ENCODE measurements at regions not wholly inside any gene's neighbourhood (a gene's known extent, or its start where the extent isn't known, plus 50 kb on each side); places are given as distances from the start of the nearest gene placed in this dataset.
"Not testable (repeated sequence)": the region's sequence is repeated elsewhere in the genome, so short reads cannot be mapped to it uniquely, and the experiment has no call there.

DNA sequence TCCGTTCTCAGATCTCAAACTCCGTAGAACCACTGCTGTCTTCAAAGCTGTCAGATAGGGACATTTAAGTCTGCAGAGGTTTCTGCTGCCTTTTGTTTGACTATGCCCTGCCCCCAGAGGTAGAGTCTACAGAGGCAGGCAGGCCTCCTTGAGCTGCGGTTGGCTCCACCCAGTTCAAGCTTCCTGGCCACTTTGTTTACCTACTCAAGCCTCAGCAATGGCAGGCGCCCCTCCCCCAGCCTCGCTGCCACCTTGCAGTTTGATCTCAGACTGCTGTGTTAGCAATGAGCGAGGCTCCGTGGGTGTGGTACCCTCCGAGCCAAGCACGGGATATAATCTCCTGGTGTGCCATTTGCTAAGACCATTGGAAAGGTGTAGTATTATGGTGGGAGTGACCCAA lies 634.9 kb upstream of the SGO1 start:
- DNase-seq (ENCODE audit: low spot score), result not testable (repeated sequence)

DNA sequence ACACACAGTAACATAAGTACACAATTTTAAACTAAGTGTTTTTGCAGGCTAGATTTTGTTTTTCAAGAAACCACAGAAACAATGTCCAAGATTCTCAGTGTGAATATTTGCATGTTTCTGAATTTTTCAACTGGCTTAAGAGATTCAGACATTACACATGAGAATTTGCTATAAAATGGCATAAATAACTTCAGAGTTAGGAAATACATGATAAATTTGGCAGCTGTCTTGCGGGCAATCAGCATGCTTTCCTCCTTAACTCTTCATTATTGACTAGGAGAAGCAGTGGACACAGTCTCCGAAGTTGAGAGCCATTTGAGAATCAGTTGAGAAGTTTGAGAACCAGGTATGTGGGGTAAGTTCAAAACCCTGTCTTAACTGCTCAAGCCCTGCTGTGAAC lies 625.6 kb upstream of the SGO1 start:
- no peak for DNase-seq (ENCODE audit: low spot score)

DNA sequence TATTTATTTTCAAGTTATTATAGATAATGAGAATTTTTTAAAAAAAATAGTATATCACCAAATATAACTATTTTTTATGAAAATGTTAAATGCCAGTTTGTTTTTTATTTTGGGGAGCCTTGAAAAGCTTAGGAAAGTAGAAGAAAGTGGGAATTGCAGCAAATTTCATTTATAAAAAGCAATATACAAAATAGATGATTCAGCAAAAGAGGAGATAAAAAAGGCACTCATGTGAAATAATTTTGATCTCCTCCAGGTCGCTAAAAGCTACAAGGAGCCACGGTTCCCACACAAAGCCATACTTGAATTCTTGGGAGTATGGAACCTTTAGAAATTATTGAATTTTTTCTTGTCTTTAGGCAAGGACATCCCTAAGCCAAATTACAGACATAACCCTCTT lies 625.0 kb upstream of the SGO1 start:
- DNase-seq (ENCODE audit: low spot score), result no peak

DNA sequence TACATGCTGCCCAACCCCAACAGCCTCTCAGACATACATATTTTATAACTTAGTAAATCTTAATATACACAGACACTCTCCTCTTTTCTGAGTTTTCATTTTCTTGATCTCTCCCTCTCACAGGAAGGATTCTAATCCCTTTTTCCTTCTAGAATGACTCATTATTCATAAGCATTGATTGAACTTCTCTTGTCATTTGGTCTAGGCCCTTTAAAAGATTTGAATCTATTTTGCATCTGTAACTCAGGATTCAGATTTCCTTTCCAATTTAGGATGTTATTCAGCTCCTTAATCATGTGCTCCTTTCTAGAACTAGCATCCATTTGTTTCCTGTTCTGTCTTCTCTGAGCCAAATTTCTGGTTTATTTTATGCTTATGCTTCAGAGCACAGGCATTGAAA lies 624.5 kb upstream of the SGO1 start:
- DNase-seq (ENCODE audit: low spot score), result no peak

DNA sequence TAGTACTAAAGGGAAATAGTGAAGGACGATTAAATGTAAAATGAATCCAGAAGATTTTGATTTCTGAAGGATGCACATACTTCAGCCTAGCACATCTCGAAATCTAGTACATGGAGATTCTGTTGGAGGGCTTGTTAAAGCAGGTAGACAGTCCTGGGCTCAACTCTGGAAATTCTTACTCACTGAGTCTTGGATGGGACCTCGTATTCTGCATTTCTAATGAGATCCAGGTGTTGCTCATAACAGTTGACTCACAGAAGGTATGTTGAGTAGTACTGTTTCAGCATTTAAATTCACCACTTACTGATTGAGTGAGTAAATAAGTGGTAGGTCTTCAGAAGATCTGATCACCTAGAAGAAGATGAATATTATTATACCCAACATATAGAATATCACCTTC lies 623.4 kb upstream of the SGO1 start:
- DNase-seq (ENCODE audit: low spot score), result no peak

DNA sequence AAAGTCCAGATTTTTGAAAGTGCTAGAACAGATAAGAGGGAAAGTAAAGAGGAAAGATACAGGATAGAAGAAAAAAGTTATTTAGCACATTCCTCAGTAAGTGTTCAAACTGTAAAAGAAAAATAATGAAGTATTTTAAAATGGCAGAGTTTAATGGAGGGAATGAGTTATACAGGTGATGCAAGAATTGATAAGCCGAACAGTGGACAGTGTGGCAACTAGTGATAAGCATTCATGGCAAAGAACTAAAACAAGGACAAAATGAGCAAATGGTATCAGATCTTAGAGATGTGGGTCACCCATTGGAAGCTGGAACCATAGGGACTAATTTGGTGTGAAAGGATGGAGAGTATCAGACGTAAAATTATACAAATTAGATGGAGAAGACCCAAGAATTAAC lies 622.9 kb upstream of the SGO1 start:
- DNase-seq (ENCODE audit: low spot score), result no peak

DNA sequence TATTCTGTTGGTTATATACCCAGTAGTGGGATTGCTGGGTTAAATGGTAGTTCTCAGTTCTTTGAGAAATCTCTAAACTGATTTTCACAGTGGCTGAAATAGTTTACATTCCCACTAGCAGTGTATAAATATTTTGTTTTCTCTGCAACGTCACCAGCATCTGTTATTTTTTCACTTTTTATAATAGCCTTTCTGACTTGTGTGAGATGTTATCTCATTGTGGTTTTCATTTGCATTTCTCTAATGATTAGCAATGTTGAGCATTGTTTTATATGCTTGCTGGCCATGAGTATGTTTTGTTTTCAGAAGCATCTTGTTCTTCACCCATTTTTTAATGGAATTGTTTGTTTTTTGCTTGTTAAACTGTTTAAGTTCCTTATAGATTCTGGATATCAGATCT lies 612.7 kb upstream of the SGO1 start:
- no peak for DNase-seq (ENCODE audit: low spot score)

DNA sequence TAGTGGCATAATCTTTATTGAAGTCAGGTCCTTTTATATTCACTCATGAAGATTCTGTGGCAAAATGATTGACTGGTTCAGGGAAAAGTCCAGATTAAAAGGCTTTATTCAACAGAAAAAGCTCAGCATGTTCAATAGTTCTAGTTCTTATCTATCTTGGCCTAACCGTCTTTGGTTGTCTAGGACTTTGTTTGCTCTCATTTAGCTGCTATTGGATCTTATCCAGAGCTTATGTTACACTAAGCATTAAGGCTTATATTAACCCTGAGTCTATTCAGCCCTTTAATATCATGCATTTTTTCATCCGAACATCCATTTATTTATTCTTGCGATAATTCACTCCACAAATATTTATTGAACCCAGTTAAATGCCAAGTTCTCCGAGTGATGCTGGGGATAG lies 601.0 kb upstream of the SGO1 start:
- no peak for DNase-seq (ENCODE audit: low spot score)

DNA sequence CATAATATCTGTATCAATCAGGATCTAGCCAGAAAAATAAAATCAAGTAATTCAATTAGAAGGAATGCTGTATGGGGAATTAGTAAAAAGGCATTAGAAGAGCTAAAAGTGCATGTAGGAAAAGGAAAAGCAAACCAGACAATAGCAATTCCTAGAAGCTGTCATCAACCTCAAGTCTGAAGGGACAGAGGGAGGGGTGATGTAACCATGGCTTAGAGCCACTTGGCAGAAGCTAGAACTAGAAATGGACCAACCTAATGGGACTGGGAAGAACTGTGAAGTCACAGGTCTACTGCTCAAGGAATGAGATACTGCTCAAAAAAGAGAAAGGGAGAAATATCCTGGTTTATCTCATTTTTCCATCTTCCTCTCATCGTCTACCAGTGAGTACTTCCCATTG lies 590.7 kb upstream of the SGO1 start:
- no peak for DNase-seq (ENCODE audit: low spot score)

DNA sequence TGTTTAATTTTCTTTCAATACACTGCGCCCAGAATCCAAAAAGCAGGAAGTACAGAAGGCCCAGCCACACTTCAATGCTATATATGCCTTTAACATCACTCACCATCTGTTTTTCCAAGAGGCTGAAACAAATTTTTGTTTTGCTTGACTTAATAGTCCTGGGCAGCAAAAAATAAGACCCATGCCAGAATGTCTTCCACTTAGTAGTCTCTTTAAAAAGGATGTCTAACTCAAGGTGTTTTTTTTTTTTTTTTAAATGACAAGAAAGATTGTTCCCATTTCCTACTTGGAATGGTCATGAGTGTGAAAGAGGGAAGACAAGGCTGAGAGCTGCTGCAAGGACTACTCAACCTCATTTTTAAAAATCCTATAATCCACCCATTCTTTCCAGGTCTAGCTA lies 590.3 kb upstream of the SGO1 start:
- no peak for DNase-seq (ENCODE audit: low spot score)

DNA sequence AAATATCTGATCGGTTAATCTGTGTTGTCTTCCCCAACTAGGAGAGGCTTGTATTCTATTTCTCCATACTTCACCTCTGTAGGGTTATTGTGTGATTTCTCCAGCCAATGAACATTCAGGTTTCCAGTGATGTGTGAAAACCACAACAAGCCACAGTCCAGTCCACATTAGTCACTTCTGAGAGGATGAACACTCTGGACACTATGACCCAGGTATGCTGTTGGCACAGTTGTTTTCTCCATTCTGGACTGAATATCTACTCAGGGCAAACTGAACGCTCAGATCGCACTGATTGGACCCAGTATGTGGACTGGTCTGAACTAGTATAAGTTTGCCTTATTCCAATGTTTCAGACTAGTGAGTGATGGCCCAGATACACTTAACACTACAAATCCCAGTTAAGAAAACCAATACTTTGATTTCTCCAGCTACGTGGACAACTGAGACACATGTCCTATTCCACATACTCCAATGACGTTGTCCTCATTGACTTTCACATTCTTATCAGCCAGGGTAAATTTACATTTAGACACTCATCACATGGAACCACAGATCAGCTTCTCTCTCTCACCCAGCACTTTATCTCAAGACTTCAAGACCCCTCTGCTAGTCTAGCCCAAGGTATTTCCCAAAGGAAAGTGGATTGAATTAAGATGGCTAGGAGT lies 587.4 kb upstream of the SGO1 start:
- no peak for DNase-seq (ENCODE audit: low spot score)

DNA sequence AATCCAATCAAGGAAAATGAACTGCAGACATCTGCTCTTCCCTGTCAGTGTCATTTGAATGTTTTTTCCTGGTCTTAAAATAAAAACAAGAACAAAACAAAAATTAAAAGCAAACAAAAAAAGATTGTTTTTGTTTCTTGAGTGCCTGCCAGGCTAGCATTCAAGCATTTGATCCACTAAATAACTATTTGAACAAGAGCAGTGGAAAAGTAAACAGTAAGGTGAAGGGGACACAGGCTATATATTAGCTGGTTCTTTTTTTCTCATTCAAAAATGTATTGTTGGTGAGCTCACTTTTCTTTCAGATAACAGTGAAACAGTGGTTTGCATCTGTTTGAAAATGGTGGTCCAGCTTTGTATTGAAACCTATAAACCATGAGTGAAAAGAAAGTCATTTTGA lies 586.9 kb upstream of the SGO1 start:
- no peak for DNase-seq (ENCODE audit: low spot score)

DNA sequence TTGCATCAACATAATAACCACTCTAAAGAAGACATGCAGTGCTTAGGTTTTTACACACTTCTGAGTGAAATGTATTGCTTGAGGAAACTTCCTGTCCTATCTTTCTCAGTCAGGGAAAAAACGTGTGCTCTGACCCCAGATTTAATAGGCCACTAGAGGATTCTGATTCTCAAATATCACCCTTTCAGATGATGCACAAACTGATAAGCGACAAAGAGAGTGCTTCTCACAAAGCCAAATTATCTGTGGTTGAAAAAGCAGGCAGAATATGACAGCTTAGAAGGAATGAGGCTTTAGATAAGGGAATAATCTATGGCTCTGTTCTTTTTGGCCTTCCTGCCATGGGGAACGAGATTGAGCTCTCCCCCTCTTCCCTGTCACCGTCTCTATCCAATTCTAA lies 583.4 kb upstream of the SGO1 start:
- no peak for DNase-seq (ENCODE audit: low spot score)

DNA sequence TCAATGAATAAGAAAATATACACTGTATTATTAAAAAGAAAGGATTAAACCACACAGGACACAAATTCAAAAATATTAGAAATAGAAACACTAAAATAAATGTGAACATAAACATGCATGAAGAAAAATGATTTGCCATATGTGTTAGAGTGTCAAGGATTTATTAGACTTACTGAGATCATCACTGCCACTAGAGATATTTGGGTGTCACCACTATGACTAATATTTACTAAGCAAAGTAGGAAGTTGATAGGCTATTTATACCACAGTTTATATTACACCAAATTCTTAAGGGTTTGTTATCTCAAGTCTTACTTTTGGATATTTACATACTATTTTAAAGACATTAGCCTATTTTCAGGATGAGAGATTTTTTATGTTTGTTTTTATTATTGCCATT lies 575.0 kb upstream of the SGO1 start:
- no peak for DNase-seq (ENCODE audit: low spot score)

DNA sequence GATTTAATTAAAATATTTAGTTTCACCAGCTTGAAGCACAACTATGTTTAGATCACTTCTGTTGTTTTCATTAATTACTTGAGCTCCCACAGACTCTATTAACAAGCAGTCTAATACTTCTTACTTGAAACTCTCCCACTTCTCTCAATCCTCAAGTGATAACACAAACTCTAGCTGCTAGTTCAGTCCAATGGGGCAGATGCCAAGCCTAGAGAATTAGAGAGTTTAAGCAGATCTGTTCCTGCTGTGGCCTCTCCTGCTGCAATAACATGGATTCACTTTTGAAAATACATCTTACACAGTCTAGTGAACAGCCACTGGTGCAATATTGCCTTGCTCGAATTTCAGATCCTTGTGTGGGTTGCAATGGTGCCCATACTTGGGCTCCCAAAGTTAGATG lies 566.4 kb upstream of the SGO1 start:
- no peak for DNase-seq (ENCODE audit: low spot score)

DNA sequence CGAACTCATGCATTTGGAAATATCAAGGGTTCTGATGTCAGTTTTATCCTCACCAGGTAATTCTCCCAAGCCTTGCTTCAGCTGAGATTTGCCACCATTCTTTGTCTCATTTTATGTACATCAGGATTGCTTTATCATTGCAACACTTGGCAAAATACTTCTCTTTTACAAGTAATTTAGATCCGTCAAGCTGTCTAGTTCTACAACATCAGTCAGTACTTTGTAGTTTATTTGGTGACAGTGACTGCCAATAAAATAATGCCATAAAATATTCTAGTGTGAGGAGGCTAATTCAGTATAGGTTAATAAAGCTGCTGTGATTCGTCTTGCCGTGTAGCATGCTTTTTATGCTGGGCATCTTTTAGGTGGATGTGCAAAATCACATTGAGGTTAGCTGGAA lies 565.3 kb upstream of the SGO1 start:
- DNase-seq (ENCODE audit: low spot score), result no peak

DNA sequence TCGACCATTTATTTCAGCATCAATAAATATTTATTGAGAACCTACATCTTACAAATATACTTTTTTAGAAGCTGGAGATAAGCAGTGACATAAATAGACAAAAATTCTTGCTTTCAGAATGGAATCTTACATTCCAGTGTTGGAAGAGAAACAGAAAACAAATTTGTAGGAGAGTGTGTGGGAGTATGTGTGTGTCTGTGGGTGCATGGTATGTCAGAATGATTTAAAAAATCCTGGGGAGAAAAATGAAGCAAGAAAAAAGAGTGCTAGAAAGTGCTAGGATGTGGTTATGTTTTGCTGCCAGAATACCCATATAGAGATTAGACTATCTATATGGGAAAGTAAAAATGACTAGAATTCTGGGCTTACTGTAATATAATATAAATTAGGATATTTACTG lies 561.7 kb upstream of the SGO1 start:
- no peak for DNase-seq (ENCODE audit: low spot score)

DNA sequence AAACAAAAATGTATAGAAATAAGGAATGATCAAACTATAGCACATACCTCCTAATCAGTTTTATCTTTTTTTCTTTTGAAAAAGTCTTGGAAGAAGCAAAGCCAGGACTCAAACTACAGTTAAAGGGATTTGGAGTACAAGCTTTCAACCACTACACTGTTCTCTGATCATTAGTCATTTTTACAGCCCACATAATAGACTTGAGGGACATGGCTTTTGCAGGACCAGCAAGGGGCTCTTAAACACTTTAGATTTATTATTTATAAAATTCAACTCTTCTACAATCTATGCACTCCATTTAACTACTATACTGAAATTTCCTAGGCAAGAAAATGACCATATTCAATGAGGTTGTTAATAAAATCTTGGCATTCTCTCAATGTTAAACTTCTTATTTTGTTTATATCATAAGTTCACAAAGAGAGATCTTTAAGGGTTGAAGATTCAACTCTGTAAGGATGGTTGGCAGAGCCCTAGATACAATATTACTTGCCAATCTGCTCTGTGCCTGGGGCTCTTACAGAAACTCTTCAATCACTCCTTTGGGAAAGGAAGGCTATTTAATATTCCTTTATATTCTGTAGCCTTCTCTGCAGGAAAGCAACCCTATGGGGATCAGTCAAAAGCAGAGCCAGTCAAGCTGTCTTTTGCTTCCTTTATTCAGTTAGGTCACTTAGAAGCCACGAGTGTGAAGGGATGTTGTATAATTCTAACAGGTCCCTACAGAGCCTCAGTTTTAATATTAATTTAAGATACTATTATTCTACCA lies 557.7 kb upstream of the SGO1 start:
- DNase-seq (ENCODE audit: low spot score), result no peak

DNA sequence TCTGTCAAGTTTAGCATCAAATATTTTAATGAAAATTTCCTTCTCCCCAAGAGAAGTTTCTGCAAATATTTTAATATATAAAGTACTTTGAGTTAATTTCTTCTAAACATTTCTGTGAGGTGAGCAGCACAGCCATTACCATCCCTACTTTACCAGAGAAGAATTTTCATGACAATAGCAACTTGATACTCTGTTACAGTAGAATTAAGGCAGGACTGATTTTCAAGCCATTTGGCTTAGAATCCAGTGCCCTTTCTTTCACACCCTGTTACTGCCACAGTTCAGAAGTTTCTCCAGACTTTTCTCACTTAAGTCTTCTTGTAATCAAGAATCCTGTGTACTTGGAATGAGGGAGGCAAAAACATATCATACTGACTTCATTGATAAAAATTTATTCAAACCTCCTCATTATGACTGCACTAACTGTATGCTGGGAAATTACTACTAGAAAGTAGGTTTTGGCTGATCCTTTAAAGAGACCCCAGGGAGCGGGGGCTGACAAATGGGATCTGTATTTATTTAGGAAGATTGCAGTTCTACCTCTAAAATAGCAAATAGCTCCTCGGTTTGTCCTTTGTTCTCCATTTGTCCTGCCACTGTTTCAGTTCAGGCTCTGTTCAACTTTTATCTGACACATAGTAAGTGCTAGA lies 557.0 kb upstream of the SGO1 start:
- no peak for DNase-seq (ENCODE audit: low spot score)

DNA sequence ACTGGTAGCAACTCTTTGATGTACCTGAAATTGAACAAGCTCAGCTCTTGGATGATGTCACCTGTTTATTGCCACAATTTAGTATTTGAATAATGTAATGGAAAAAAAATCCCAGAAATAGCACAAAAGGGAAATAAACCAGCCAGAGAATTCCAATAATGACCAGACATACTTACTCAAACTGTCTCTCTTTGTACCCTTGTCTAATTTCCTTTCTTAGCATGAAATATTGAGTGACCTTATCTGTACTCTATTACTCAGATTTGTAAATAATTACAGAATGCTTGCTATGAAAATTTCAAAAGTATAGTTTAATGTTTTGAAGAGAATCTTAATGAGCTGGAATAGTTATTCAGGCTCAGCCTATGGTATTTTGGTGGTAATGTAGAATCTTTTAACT lies 555.4 kb upstream of the SGO1 start:
- DNase-seq (ENCODE audit: low spot score), result no peak

DNA sequence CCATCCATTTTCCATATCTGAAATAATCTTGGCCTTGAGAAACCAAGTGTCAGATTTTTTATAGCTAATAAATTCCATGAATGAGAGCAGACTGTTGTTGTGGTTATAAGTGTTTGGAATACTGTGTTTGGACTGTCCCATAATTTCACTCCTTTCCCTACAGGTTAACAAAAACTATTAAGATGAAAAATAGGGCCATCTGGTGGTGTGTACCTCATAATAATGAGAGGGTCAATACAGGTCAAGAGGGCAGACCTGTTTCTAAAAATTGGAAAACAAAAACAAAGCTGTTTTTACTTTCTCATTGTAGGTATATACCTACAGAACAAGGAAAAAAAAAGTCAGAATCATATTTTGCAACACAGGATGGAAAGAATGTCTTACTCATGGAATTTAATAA lies 553.8 kb upstream of the SGO1 start:
- no peak for DNase-seq (ENCODE audit: low spot score)

DNA sequence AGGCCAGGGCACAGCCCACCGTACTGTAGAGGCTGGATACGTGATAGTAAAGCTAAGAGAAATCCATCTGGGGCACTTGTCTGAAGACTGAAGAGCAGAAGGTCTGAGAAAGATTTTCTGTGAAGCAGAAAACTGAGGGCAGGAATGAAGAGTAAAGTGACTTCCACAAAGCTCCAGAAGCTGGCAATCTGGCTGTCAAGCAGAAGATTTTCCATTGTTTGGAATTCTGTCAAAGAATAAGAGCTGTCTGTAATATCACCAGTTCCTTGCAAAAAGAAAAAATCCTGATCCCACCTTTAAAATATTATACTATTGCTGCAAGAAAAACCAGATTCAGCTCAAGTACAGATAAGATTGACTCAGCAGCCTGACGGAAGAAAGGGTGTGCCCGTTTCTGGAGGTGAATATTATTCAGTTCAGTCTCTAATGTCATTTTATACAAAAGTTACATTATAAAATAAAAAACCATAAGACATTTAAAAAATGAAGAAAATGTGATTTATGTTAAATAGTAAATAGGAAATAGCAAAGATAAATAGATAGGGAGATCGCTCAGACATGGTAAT lies 550.4 kb upstream of the SGO1 start:
- DNase-seq (ENCODE audit: low spot score), result no peak

DNA sequence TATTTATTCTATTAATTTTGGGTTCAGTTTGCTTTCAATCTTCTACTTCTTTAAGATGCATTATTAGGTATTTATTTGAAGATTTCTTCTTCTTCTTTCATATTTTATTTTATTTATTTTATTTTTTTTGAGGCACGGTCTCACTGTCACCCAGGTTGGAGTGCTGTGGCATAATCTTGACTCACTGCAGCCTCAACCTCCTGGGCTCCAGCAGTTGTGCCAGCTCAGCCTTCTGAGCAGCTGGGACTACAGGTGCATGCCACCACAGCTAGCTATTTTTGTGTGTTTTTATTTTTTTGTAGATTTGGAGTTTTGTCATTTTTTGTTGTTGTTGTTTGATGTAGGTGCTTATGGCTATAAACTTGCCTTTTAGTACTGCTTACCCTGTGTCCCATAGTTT lies 543.2 kb upstream of the SGO1 start:
- DNase-seq (ENCODE audit: low spot score), result no peak
